Neutrophil (primary cell): ENCODE measurements at regions not wholly inside any gene's neighbourhood (a gene's known extent, or its start where the extent isn't known, plus 50 kb on each side); places are given as distances from the start of the nearest gene placed in this dataset.

Experiments used
- H3K27ac ChIP-seq: fragments of 200-600 bp; sonication (generic); 2 replicates; pipeline ENCODE4 v1.5.1; 2016; ENCODE audit warnings: mild to moderate bottlenecking, moderate library complexity
- H3K27me3 ChIP-seq: fragments of 200-600 bp; sonication (generic); 2 replicates; pipeline ENCODE4 v1.6.0; 2016; ENCODE audit warnings: mild to moderate bottlenecking
- H3K36me3 ChIP-seq: fragments of 200-600 bp; sonication (generic); 2 replicates; pipeline ENCODE4 v1.5.1; 2017
- H3K4me1 ChIP-seq, 2 experiments: fragments of 200-600 bp in 1 of 2; sonication (generic) in 1 of 2; 1 replicate in 1 of 2; 2 replicates in 1 of 2; pipeline versions ENCODE4 v1.5.1 to v1.6.1; 2013 to 2016; ENCODE audit warnings: low read depth in 1 of 2, low read length in 1 of 2, mild to moderate bottlenecking in 1 of 2, moderate library complexity in 1 of 2; ENCODE audit not compliant: control insufficient read depth in 1 of 2, insufficient read depth in 1 of 2
- H3K4me3 ChIP-seq, 2 experiments: fragments of 200-600 bp in 1 of 2; sonication (generic) in 1 of 2; 1 replicate in 1 of 2; 2 replicates in 1 of 2; pipeline ENCODE4 v1.5.1; 2013 to 2016; ENCODE audit warnings: low read depth in 1 of 2, low read length in 1 of 2, mild to moderate bottlenecking in 1 of 2, moderate library complexity in 1 of 2
- H3K9me3 ChIP-seq: fragments of 200-600 bp; sonication (generic); 2 replicates; pipeline ENCODE4 v1.5.1; 2016
- TF ChIP-seq, protein P1 (sequence below): fragments of 200-600 bp; sonication (generic); IDR thresholded peaks from 2 replicates; pipeline ENCODE4 v1.5.1; 2016; ENCODE audit warnings: antibody characterized with exemption

DNA sequence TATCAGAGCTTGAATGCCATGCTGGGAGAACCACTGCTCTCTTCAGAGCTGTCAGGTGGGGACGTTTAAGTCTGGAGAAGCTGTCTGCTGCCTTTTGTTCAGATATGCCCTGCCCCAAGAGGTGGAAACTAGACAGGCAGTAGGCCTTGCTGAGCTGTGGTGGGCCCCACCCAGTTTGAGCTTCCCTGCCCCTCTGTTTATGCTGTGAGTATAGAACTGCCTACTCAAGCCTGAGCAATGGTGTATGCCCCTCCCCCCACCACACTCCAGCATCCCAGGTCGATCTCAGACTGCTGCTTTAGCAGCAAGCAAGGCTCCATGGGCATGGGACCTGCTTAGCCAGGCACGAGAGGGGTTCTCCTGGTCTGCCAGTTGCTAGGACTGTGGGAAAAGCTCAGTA is 362.3 kb downstream of the FAM170A start:
- TF ChIP-seq, protein P1, sequence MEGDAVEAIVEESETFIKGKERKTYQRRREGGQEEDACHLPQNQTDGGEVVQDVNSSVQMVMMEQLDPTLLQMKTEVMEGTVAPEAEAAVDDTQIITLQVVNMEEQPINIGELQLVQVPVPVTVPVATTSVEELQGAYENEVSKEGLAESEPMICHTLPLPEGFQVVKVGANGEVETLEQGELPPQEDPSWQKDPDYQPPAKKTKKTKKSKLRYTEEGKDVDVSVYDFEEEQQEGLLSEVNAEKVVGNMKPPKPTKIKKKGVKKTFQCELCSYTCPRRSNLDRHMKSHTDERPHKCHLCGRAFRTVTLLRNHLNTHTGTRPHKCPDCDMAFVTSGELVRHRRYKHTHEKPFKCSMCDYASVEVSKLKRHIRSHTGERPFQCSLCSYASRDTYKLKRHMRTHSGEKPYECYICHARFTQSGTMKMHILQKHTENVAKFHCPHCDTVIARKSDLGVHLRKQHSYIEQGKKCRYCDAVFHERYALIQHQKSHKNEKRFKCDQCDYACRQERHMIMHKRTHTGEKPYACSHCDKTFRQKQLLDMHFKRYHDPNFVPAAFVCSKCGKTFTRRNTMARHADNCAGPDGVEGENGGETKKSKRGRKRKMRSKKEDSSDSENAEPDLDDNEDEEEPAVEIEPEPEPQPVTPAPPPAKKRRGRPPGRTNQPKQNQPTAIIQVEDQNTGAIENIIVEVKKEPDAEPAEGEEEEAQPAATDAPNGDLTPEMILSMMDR: no peak
- Histone ChIP-seq H3K4me3 (no peak overlapping the region), H3K9me3 (no peaks in the 10 kb centered on the region), H3K36me3 (no peaks in the 10 kb centered on the region), H3K27me3 (no peaks in the 10 kb centered on the region), H3K4me1 (no peaks in the 10 kb centered on the region), H3K27ac (no peak overlapping the region)

GRCh38 chr5:119996128-119996527 is 366.8 kb downstream of the FAM170A start:
- Histone ChIP-seq H3K4me1 (no peaks in the 10 kb centered on the region), H3K27me3 (no peaks in the 10 kb centered on the region), H3K36me3 (no peaks in the 10 kb centered on the region), H3K27ac (no peak overlapping the region), H3K9me3 (no peaks in the 10 kb centered on the region), H3K4me3 (no peak overlapping the region)
- TF ChIP-seq, protein P1: no peak

DNA sequence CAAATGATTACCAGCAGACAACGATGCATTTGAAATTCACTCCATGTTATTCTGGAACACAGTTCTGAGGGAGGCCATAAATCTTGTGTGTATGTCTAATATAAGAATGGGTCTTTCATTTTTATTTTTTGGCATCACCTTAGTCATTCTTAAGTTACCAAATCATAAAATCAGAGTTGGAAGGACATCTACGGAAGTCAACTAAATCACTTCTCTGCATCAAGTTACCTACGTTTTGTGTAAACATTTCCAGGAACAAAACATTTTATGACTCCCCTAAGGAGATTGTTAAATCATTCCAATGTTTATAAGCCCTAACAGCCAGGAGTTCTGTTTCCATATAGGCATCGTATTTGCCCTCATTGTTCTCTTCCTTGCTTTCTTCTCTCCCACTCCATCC is 378.2 kb downstream of the FAM170A start:
- no peaks in the 10 kb centered on the region for H3K27me3 ChIP-seq
- peaks cover 0 to 14% of the 10 kb centered on the region in 2 experiments for H3K4me1 ChIP-seq
- H3K36me3 ChIP-seq: no peaks in the 10 kb centered on the region
- TF ChIP-seq, protein P1: no peak
- no peak overlapping the region for H3K27ac ChIP-seq
- no peak overlapping the region for H3K4me3 ChIP-seq
- no peaks in the 10 kb centered on the region for H3K9me3 ChIP-seq

DNA sequence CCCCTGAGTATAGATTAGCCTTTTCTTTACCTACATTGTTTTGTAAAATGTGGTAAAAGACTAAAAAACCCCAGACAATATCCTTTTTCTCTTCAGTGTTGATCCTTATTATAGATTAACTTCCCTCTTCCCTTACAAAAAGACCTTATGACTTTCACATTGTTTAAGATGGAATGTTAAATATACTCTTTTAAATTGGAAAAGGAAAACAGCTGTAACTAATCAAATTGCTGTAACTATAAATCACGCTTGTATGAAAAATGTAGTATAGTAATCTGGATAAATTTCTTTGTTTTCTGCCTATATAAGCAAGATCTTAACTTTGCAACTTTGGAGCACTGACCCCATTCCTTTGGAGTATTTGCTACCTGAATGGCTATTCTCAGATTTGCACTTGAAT is 383.1 kb downstream of the FAM170A start:
- no peaks in the 10 kb centered on the region for H3K4me1 ChIP-seq
- no peaks in the 10 kb centered on the region for H3K36me3 ChIP-seq
- no peaks in the 10 kb centered on the region for H3K9me3 ChIP-seq
- H3K4me3 ChIP-seq: no peak overlapping the region
- no peak overlapping the region for H3K27ac ChIP-seq
- H3K27me3 ChIP-seq: no peaks in the 10 kb centered on the region
- TF ChIP-seq, protein P1: no peak

DNA sequence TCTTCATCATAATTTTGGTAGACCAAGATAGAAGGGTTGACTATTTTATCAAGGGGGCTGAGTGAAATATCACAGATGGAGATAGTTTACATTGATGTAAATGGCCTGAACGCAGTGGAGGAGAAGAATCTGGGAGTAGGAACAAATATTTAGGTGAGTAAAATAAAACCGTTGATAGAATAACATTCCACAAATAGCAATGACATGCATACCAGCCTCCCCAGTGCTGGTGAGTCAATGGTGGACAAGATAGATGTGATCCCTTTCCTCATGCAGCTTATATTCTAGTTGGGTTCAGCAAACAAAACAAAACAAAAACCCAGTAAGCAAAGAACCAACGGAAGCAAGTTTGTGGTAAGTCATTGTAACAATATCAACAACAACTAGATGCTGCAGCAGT is 385.2 kb downstream of the FAM170A start:
- Histone ChIP-seq H3K4me1 (no peaks in the 10 kb centered on the region), H3K4me3 (no peak overlapping the region), H3K36me3 (no peaks in the 10 kb centered on the region), H3K27ac (no peak overlapping the region), H3K9me3 (no peaks in the 10 kb centered on the region), H3K27me3 (no peaks in the 10 kb centered on the region)
- TF ChIP-seq, protein P1: no peak
